ENCODE measurements at regions not wholly inside any gene's neighbourhood (a gene's known extent, or its start where the extent isn't known, plus 50 kb on each side); places are given as distances from the start of the nearest gene placed in this dataset.

DNA sequence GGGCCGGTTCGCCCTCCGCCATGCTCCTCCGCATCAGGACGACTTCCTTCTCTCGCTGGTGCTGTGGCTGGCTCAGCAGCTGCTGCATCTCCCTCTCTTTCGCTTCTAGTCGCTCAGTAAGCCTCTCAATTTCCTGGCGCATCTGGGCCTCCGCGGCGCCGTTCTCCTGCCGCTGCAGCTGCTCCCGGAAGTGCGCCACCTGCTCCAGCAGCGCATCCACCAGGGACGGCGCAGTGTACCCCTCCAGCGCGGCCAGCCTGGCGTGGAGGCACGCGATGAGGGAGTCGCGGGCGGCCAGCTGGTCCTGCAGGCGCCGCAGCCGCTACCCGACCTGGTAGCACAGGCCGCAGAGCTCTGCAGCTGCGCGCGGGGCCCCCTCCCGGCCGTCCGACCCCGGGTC is 97.4 kb upstream of the MED14 start:
- in situ Hi-C loops (cut with MboI) = no loop called here
- no peak for FAIRE-seq

More for the DNA sequence above, 97.4 kb upstream of the MED14 start:
- 86% methylated on average over 35 of the region's 39 CpGs for WGBS (ENCODE audit: insufficient coverage, insufficient replicate concordance, low lambda C conversion rate, missing lambda C conversion rate)
- no peak overlapping the region for H3K4me3 ChIP-seq
- ChIA-PET CTCF (no interaction called here), POLR2A (interaction anchor here (0.6 kb wide), 1 partner anchor 1968 kb away, joined by 3 read pairs; no protein-coding TSS in a partner anchor), RAD21 (ENCODE audit: unreplicated experiment) (no interaction called here), SMC1A (ENCODE audit: uncharacterized antibody, unreplicated experiment) (no interaction called here)
- no peak for TF ChIP-seq CBFB (IDR thresholded peaks at IDR 0.05; ENCODE audit: low read depth)
- TF ChIP-seq POLR2AphosphoS5 (IDR thresholded peaks at IDR 0.05; ENCODE audit: low read length) = no peak
- TF ChIP-seq, protein P1, sequence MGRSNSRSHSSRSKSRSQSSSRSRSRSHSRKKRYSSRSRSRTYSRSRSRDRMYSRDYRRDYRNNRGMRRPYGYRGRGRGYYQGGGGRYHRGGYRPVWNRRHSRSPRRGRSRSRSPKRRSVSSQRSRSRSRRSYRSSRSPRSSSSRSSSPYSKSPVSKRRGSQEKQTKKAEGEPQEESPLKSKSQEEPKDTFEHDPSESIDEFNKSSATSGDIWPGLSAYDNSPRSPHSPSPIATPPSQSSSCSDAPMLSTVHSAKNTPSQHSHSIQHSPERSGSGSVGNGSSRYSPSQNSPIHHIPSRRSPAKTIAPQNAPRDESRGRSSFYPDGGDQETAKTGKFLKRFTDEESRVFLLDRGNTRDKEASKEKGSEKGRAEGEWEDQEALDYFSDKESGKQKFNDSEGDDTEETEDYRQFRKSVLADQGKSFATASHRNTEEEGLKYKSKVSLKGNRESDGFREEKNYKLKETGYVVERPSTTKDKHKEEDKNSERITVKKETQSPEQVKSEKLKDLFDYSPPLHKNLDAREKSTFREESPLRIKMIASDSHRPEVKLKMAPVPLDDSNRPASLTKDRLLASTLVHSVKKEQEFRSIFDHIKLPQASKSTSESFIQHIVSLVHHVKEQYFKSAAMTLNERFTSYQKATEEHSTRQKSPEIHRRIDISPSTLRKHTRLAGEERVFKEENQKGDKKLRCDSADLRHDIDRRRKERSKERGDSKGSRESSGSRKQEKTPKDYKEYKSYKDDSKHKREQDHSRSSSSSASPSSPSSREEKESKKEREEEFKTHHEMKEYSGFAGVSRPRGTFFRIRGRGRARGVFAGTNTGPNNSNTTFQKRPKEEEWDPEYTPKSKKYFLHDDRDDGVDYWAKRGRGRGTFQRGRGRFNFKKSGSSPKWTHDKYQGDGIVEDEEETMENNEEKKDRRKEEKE (IDR thresholded peaks at IDR 0.05) = no peak
- TF ChIP-seq, protein P2, sequence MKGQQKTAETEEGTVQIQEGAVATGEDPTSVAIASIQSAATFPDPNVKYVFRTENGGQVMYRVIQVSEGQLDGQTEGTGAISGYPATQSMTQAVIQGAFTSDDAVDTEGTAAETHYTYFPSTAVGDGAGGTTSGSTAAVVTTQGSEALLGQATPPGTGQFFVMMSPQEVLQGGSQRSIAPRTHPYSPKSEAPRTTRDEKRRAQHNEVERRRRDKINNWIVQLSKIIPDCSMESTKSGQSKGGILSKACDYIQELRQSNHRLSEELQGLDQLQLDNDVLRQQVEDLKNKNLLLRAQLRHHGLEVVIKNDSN (IDR thresholded peaks at IDR 0.05; ENCODE audit: borderline replicate concordance, extremely low read length, insufficient read depth, low read depth, low read length) = no peak
- no peak for TF ChIP-seq HCFC1 (IDR thresholded peaks at IDR 0.05; ENCODE audit: low read length)
- TF ChIP-seq KAT2A (conservative IDR thresholded peaks at IDR 0.05; ENCODE audit: control insufficient read depth, low read depth, low read length) = no peak
- no peak for TF ChIP-seq ZNF384 (IDR thresholded peaks at IDR 0.05; ENCODE audit: borderline replicate concordance, low read depth, low read length)
- TF ChIP-seq NFYB (IDR thresholded peaks at IDR 0.05; ENCODE audit: insufficient read depth, low read depth, low read length) = no peak
- no peak for TF ChIP-seq NFYA (IDR thresholded peaks at IDR 0.05; ENCODE audit: borderline replicate concordance, low read depth, low read length)
- TF ChIP-seq PAX8 (IDR thresholded peaks at IDR 0.05) = no peak
- H2AFZ ChIP-seq (ENCODE audit: control insufficient read depth, low read depth, low read length) = no peak overlapping the region
- H3K4me1 ChIP-seq (ENCODE audit: control insufficient read depth, insufficient read depth, low read length) = no peaks in the 10 kb centered on the region
- H3K36me3 ChIP-seq (ENCODE audit: control insufficient read depth in 2 of 2, insufficient read depth in 2 of 2, low read length in 1 of 2) = no peaks in the 10 kb centered on the region
- no peak overlapping the region for H3K9ac ChIP-seq (ENCODE audit: control insufficient read depth, insufficient read depth, low read length)
- H3K4me2 ChIP-seq (ENCODE audit: control insufficient read depth, insufficient read depth) = no peak overlapping the region
- no peaks in the 10 kb centered on the region for H3K27me3 ChIP-seq (replicated peaks in 1 of 2; ENCODE audit: control insufficient read depth in 2 of 2, insufficient read depth in 2 of 2, low read length in 1 of 2)
- H4K20me1 ChIP-seq (ENCODE audit: control insufficient read depth, insufficient read depth) = no peaks in the 10 kb centered on the region
- no peaks in the 10 kb centered on the region for H3K79me2 ChIP-seq (ENCODE audit: control insufficient read depth, insufficient read depth, low read length)
- no TSS peak for BruUV-seq (replicated peaks)
- H3K9me3 ChIP-seq (replicated peaks; ENCODE audit: control insufficient read depth, insufficient read depth, low read length) = no peaks in the 10 kb centered on the region
- DNase-seq (ENCODE audit: low read depth, low spot score) = no peak
- no peak overlapping the region for H3K27ac ChIP-seq (ENCODE audit: control insufficient read depth, insufficient read depth)
- ATAC-seq = no peak
- intact Hi-C loops (cut with micrococcal nuclease; ENCODE audit: unreplicated experiment) = no loop called here
